NCI-H460 (cell line): ENCODE measurements at regions not wholly inside any gene's neighbourhood (a gene's known extent, or its start where the extent isn't known, plus 50 kb on each side); places are given as distances from the start of the nearest gene placed in this dataset.
A peak's percentile ranks its signal among the peaks of the same experiment; 100 is the strongest.

Source experiments
- DNase-seq: peaks from one replicate; pipeline ENCODE4 v3.0.0-alpha.2; 2016; ENCODE audit warnings: low read depth; ENCODE audit errors: extremely low read depth

DNA sequence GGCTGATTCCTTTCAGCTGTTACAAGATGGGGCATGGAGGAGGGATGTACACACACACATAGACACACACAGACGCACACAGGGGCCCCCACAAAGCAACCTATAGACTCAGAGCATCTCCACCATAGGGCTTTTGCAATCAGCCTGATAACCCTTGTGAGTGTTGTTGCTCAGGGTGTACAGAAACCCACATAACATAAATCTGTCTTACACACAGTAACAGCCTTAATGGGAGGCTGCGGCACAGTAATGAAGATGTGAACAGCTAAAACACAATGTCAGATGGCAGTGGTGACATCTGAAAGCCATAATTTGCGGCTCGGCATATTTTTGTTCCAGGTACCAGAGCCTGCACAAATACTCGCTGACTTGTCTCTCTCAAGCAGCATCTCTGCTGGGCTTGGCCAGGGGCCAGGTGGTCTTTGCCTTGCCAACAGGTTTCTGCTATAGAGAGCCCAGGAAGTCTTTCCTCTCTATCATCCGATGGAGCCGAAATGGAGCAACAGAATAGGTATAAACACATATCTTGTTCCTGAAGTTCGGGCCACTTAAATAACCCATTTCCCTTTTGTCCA lies 357.2 kb upstream of the GATB start:
- DNase-seq = no peak

DNA sequence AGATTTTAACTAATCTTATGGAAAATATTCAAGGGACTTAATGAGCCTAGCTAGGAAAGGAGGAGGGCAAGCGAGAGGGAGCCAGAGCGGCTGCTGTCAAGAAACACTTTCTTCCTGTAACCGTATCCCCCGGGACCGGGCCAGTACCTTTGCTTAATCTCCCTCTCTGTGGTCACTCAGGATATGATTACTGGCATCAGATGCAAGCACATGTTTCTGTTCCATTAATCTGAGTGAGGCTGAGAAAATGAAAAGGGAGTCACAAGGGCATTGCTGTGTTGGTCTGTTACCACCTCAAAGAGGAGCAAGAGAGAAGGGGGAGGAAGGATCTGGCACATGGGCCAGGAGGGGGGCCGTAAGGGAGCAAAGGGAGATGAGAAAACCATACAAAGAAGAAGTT lies 356.7 kb upstream of the GATB start:
- no peak for DNase-seq

DNA sequence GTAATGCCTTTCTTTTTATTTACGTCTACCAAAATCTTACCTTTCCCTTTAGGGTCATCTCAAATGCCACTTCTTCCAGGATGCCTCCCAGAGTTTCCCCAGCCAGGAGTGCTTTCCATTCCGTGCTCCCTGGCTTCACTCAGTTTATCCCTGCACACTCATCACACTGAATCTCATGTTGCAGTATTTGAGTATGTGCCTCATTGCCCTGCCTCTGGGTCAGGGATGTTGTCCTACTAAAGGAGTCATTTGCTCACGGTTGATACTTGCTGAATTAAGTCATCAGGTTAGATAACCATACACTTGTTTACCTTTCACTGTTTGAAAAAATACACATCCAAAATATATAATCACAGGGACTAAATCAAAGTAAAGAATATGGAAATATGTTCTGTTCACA lies 356.2 kb upstream of the GATB start:
- no peak for DNase-seq

DNA sequence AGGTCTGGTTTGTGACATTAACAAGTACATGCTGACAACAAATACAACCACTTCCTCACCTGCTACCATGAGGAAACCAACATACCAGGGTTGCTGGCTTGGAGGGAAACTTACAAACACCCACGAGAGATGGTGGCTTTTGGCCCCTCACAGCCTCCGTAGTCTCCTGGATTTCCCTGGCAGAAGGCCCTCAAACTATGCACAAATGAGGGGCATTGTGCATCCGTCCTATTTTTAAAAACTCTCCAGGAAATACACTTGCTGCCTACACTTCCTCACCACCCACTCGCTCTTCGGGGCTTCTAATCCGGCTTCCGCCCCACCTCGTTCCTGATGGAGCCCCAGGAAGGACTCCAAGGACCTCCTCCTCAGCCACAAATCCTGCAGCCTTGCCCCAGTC lies 355.0 kb upstream of the GATB start:
- DNase-seq = no peak

- no peak for DNase-seq
Measured at GRCh38 chr4:152115118-152115517, 354.3 kb upstream of the GATB start.

DNA sequence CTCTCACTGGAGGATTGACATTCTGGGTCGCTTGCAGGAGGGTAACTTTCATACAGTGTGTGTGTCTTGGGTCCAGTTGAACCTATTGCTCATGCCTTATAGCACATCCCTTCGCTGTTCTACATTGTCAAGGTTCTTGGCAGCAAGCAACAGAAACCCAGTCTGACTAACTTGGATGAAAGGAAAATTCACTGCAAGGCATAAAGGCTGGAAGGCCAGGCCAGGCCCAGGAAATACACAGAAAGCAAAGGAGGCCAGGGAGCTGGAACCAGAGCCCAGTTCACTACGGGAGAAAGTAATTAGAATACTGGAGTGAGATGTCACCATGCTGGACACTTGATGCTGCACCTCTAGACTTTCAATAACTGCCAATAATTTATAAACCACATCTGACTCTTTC lies 353.8 kb upstream of the GATB start:
- DNase-seq = no peak

DNA sequence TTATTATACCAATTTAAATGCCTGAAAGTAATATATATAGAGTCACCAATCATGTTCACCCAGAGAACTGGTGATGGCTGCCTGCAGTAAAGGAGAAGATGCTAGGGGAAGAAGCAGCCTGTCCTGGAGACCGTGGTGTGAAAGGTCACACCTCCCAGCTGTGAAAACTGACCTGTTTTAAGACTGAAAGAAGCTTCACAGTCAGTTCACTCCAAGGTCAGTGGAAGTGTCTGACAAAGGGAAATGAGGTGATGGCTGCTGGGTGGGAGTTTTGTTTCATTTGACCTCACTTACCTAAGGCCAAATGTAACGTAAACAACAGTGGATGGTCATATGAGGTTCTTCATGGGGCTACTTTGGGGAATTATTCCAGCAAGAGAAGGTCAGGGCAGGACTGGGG lies 352.1 kb upstream of the GATB start:
- no peak for DNase-seq

- no peak for DNase-seq
Measured at GRCh38 chr4:152112190-152112589, 351.4 kb upstream of the GATB start.

DNA sequence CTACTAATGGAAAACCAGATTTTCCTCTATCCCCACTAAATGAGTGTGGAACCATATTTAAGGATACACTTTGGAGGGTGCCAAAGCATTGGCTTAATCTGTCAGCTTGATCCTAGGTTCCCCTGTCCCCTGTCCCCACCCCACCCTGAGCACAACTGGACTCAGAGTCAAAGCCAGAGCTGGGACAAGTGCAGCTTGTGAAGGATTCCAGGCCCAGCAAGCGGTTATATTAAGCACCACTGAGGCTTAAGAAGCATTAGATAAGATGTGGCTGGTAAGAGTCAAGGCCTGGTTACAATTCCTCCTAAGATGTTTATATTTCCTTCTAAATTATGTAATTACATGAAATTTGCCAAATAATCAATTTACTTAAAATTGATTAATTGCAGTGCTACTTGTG lies 350.0 kb upstream of the GATB start:
- DNase-seq = no peak

DNA sequence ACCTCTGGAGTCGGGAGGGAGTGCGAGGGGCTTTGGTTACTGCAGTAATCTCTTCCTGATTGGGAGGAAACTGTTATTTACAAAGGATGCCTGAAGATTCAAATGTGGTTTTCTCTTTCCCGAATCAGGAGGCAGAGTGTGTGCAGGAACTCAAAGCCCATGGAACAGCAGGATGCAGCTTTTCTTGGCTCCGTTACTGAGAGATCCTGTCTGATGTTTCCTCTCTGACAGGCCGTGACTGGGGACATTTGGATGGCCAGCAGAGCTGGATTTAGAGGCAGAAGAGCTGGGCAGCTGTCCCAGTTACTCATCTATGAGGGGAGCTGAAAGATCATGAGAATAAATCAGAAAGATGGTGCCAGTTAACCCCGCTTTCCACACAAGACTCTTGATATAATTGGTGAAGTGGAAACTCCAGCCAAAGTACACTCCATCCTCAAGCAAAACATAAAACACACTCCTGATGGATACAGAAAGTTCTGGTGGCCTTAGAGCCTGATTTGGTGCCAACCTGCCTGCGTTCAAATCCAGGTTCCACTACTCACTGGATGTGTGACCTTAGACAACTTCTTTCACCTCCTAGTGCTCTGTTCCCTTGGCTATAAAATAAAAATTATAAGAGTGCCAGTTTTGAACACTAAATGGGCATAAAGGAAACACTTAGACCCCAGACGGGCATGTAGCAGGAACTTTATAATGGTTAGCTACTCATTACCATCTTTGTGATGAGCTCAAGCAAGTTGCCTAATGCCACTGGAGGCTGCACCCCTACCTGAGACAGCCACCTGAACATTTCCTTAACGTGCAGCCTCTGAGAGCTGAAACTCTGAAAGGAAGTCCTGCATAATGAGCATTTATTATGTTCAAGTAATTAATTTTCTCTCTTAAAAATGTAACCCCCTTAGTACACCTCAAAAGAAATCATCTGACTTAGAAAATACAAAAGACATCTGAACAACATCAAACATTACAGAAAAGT lies 349.0 kb upstream of the GATB start:
- DNase-seq = no peak

- DNase-seq = no peak
Measured at GRCh38 chr4:152107736-152108500, 347.1 kb upstream of the GATB start.

GRCh38 chr4:152106781-152107321 lies 346.0 kb upstream of the GATB start:
- no peak for DNase-seq

DNA sequence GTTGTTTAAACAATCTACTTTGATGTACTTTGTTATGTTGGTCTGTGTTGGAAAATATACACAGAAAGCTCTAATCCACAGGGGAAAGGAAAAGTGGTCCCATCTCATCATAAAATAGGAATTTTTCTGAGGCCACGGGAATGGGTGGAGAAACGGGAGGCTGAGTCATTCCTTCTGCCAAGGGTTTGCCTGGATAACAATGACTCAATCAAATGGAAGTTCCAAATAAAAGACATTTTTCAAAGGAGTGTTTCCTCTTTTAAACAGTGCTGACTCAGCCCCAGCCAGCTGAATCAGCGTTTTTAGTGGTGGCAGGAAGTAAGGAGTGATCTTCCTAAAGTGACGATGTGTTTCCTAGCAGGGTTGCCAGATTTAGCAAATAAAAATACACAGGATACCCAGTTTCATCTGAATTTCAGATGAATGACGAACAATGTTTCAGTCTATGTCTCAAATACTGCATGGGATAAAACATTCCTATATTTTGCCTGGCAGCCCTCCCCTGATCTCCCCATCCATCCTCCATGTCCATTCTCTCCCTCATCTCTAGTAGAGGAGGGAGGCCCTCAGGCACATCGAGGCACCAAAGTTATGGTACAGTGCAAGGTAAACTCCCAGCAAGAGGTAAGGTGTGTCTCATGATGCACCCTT lies 345.4 kb upstream of the GATB start:
- DNase-seq = peak; percentile 36

DNA sequence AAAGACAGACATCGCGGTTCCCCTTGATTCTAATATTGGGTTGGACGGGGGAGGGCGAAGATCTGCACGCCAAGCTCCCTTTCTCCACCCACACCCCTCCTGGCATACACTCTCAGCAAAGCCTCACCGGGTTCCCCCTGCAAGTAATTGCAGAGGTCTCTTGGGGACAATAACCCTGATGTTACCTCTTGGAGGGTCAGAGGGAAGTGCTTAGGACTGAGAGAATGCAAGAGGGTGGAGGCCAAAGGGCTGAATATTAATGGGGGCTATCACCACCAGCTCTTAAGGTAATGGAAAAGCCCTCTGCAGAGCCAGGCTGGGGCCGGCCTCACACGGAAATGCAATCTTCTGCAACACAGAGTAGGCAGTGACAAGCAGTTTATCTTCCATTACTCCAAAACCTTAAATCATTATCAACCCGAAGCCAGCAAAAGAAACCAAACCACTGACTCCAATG lies 344.1 kb upstream of the GATB start:
- DNase-seq = no peak

GRCh38 chr4:152104356-152104755 lies 343.5 kb upstream of the GATB start:
- no peak for DNase-seq

- no peak for DNase-seq
Measured at GRCh38 chr4:152103181-152103901, 342.5 kb upstream of the GATB start.

DNA sequence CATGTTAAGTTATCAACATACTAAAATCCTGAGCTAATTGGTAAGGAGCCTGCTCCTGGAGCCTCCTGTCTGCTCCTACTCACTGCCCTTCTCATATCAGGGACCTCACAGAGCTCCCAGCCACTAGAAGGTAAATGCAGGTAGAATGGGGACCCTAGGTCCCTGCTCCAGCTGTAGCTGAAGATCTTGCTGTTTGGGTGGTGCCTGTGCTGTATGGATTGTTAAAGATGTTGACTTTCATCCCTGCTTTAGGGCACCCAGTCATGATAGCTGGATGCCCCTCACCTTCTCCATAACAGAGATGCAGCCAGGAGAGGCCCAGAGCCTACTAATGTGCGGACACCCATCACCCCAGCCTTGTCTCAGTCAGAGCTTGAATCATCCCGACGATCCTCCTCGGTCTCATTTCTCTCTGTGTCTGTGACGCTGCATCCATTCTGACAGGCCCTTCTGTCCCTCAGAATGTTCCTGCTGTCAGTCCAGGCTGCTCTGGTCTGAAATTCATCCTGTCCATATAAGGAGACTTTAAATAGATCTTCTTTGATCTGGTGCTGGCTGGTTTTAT lies 341.7 kb upstream of the GATB start:
- DNase-seq = no peak

- peak; percentile 3 for DNase-seq
Measured at GRCh38 chr4:152101556-152102435, 341.0 kb upstream of the GATB start.
